CD1c-positive myeloid dendritic cell (primary cell): ENCODE measurements at regions not wholly inside any gene's neighbourhood (a gene's known extent, or its start where the extent isn't known, plus 50 kb on each side); places are given as distances from the start of the nearest gene placed in this dataset.
A peak's percentile ranks its signal among the peaks of the same experiment; 100 is the strongest.
"Not testable (repeated sequence)": the region's sequence is repeated elsewhere in the genome, so short reads cannot be mapped to it uniquely, and the experiment has no call there.

Experiments
- DNase-seq: peaks from one replicate; pipeline ENCODE4 v3.0.0-alpha.2; 2016; ENCODE audit errors: extremely low spot score

DNA sequence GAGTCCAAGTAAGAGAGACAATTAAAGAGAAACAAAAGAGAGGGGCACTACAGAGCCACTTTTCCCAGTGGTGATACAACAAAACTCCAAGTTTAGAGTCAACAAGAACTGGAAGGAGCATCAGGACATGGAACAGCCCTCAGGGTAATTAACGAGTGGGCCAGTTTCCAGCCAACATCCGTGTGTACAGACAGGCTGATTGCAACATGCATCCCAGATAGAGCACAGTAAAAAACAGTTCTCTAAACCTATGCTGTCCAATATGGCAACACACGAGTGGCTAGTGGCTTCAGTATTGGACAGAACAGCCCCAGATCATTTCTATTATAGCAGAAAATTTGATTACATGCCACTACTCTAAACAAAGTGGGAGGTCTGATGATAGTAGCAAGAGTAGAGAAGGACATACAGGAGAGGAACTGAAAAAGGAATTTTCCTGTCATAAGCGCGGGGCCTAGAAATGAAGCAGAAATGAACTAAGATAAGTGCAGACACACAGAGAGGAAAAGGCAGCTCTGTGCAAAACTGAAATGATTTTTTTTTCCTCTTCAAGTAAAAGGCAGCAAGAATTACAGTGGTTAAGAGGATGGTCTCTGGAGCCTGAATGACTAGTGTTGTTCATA, 175.6 kb upstream of the CCNG1 start:
- DNase-seq: no peak

DNA sequence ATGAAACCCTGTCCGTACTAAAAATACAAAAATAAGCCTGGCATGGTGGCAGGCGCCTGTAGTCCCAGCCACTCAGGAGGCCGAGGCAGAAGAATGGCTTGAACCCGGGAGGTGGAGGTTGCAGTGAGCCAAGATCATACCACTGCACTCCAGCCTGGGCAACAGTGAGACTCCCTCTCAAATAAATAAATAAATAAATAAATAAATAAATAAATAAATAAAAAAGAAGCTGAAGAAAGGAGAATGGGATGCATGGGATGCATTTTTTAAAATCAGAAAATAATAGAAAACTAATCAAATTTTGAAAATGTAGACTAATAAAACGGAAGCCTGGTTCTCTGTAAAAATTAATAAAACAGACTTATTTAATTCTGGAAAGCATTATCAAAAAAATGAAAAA, 171.1 kb upstream of the CCNG1 start:
- not testable (repeated sequence) for DNase-seq

DNA sequence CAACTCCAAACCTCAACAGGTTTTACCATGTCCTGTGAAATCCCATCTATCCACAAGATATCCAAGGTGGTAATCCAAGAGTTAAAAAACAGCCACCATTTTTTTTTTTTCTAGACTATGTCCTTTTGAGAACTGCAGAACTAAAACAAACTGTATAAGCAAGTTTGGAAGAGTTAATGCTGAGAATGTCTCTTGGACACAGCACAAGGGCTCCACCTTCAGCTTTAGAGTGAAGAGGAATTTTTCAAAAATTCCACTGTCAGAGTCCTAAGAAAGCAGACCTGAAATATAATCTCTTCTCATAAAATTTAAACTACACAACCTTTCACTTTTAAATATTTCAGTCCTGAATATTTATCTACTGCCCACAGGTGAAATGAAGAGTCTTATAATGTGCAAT, 167.8 kb upstream of the CCNG1 start:
- no peak for DNase-seq

DNA sequence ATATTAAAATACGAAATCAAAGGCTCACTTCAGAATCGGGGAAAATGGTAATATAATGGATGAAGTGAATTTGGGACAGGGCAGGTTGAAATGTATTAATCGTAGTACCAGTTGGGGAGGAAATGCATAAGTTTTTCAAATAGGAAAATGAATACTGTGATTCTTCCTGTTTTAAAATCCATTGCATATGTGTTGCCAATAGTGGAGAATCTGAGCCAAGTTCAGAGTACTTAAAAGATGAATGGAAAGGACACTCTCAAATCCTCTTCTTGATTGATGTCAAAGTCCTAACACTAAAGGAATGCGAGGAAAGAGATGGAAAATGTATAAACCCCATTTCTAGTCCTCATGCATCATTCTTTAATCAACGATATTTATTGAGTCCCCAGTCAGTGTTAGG, 160.9 kb upstream of the CCNG1 start:
- DNase-seq: no peak

DNA sequence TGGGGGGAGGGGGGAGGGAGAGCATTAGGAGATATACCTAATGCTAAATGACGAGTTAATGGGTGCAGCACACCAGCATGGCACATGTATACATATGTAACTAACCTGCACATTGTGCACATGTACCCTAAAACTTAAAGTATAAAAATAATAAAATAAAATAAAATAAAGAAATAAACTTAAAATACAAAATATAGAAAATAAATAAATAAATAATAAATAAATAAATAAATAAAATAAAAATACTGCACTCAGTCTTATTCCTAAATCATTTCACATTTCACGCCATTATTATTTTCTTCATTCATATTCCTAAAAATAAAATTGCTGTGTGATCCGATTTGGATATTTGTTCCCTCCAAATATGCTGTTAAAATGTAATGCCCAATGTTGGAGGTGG, 156.5 kb upstream of the CCNG1 start:
- DNase-seq: not testable (repeated sequence)

DNA sequence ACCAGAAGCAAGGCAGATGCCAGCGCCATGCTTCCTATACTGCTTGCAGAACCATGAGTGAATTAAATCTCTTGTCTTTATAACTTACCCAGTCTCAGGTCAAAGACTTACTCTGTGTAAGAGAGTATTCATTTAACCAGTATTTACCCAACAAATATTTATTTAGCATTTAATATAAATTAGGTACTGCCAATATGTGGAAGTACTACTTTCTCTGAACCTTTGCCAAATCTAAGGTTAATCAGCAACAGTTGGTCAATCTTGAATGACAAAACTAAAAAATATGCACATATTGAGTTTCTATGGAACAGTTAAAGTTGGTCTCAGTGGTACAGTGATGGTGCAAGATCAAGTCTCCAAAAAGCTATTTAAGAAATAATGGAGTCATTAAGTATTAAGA, 155.9 kb upstream of the CCNG1 start:
- DNase-seq: no peak

DNA sequence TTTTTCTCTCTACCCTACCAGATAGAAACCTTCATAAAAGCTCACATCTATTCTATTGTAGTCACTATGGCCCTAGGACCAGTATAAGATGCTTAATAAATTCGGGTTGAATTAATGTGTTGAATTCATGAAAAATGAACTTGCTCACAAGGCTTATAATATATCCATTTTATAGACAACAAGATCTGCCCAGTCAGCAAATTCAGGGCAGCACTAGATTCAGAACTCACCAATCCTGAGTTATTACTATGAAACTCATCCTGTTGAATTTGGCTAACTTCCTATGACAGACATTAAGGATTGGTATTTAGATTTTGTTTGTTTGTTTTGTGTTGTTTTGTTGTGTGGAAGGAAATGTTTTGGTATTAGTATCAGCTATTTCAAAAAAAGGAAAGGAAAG, 143.6 kb upstream of the CCNG1 start:
- DNase-seq: no peak

DNA sequence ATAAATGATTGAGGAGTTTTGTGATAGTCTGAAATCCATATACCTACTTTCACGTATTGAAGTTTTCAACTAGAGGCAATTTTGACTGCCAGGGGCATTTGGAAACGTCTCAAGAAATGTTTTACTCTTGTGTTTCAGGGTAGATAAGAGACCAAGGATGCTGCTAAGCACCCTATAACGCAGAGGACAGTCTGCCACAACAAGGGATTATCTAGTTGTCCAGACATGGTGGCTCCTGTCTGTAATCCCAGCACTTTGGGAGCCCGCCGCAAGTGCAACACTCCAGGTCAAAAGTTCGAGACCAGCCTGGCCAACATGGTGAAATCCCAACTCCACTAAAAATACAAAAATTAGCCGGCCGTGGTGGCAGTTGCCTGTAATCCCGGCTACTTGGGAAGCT, 133.7 kb upstream of the CCNG1 start:
- DNase-seq: no peak

DNA sequence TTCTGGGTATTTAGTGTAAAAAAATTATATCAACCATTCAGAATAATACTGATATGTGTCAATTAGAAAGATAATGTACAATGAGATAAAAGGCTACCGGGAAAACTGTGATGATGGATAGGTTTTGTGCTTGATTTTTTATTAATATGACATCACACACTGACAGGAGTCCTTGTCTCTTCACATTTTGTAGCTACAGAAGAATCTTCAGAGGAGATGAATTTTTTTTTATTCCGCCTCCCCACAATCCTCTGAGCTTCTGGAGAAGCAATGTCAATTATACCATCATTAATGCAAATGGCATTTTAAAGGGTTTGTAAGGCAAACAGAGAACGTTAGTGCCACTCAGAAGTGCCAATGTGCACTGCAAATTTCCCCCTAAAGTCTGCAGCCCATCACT, 131.7 kb upstream of the CCNG1 start:
- no peak for DNase-seq

DNA sequence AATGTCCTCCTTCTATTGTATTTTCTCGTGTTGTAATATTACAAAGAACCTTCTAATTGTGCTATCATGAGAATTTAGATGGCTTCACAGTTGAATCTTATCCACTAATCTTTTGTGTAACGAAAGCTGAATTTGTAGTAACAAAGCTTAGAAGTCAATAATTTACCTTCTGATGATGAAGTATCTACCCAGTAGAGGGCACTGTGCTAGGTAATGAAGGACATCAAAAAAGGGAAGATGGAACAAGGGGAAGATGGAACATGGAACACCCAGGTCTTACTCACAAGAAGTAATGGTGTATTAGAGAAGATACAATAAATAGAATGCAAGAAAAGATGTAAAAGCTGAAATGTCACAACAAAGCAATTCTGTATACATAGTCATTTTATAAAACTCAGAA, 131.0 kb upstream of the CCNG1 start:
- DNase-seq: peak; percentile 44

DNA sequence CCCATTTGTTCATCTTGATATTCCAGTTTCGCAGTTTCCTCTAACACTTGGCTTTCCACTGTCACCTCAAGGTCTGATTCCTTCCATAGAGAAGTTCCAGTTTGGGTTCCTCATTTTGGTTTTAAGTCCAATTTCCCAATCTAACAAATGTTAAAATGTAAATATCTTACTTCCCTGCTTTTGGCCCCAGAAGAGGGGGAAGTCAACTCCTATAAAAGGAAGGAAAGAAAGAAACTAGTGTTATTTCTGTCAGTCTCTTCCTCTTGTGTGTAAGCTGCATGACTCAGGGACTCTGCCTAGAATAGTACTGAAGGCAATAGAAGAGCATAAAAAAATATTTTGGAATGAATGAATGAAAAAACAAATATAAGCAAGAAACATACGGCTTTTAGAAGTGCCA, 127.5 kb upstream of the CCNG1 start:
- peak; percentile 80 for DNase-seq

DNA sequence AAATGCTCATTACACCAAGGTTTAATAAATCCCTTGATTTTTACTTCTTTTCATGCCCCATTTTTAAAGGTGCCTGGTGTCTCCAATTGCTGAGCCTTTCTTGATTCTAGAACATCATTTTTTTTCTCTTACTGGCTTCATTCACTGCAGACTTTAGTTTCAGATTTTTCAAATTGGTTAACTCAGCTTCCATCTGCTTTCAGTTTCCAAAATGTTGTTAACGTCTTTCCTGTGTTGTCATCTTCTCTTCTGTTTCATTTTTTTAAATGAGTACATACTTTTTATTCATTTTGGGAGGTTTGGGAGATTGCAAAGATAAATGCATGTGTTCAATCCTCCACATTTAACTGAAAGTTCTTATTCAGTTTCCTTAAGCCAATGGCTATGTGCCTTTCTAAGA, 126.4 kb upstream of the CCNG1 start:
- DNase-seq: no peak

DNA sequence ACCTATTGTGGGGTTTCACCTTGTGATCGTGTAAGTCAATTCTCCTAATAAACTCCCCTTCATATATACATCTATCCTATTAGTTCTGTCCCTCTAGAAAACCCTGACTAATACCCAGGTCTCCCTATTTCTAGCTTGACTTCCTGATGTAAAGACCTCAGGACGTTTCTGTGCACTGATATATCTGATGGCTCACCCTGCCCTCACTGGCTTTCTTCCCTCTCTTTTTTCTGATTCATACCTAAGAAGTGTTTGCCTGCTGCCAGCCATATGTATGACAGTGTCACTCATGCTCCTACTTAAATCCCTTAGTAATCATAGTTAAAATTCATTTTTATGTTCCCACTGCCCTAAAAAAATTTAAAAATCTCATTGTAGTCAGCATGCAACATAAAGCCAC, 124.8 kb upstream of the CCNG1 start:
- DNase-seq: no peak

DNA sequence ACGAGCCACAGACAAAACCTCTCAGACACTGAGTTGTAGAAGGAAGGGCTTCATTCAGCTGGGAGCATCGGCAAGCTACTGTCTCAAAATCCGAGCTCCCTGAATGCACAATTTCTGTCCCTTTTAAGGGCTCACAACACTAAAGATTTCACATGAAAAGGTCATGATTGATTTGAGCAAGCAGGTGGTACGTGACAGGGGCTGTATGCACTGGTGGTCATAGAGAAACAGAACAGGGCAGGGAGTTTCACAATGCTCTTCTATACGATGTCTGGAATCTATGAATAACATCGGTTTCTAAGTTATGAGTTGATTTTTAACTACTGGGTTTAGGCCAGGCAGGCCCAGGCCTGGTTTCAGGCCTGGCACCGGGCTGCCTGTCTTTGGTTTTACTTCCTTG, 124.3 kb upstream of the CCNG1 start:
- DNase-seq: not testable (repeated sequence)

DNA sequence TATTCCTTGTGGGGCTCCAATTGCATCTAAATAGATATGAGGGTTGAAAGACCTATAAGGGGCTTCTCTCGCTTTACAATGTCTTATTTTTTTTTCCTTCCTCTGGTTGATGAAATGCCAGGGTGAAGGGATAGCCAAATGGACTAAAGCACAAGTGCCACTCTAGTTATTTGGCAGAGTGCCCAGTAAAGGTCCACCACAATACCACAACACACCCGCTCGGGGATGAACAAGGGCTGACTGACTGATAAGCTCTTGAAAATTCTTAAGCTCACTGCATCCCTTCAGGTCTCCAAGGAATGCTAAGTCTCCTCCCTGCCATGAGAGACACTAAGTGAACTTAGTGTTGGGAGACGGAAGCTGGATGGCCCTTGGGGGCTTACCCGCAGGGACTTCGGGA, 121.0 kb upstream of the CCNG1 start:
- DNase-seq: not testable (repeated sequence)

DNA sequence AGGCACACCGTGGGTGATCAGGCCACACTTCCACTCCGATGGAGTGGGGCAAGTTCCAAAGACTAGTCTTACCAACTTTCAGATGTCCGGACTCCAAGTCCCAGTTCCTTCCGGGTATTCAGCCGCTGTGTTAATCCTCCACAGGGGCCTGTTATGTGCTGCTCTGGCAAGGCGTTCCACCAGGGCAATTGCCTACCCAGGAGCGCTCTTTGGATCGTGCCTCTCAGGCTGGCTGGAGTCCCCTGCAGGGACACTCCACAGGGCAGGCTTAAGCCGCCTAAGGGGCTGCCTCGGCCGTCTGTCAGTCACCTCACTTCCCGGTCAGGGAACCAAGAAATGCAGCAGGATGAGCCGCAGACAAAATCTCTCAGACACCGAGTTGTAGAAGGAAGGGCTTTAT, 118.7 kb upstream of the CCNG1 start:
- DNase-seq: no peak

DNA sequence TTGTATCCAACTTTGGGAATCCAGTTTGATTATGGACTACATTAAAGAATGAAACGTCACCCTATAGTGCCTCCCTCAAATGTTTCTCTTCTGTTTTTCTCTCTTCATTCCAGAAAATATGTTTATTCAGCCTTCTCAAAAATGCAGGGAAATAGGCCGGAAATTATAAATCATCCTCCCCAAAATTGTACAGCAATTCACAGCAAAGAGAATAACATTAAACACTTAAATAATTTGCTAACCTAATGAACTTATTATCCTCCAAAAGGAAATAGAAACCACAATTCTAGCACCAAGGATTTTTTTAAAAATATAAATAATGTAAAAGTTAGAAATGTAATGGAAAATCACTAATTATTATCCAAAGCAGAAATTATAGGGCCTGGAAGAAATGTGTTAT, 115.9 kb upstream of the CCNG1 start:
- no peak for DNase-seq

DNA sequence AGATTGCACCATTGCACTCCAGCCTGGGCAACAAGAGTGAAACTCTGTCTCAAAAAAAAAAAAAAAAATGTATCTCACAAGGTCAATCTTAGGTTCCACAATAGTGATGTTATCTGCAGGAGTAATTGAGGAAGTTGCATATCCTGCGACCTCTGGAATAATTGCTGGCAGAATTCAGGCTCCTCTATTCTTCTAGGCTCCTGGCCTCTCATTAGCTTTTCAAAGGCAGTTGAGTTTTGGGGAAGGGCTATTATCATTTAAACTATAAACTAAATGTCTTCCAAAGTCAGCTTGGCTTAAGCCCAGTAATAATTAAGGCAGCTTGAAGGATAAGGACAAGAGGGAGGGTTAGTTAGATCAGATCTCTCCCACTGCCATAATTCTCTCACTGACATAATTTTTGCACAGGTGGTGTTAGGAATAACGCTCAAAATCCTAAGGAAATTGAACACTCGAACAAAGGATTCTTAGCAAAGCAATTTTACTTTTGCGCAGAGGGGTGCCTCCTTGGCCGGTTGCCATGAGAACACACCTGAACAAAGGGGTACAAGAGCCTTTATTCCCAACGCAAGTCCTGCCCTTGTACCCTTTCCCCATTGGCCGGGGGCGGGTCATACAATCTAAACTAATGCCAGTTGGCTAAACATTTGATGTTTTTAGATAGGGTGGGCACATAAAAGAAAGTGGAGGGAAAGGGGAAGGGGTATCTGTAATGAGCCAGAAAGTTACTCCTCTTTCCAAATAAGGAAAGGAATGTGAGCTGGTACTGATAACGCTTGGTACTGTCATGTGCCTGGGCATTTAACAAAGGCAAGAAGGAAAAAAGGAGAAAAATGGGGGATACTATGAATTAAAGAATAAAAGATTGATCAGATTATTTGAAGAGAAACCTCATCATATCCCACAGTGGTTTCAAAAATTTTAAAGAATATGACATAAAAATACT, 106.4 kb upstream of the CCNG1 start:
- DNase-seq: no peak

DNA sequence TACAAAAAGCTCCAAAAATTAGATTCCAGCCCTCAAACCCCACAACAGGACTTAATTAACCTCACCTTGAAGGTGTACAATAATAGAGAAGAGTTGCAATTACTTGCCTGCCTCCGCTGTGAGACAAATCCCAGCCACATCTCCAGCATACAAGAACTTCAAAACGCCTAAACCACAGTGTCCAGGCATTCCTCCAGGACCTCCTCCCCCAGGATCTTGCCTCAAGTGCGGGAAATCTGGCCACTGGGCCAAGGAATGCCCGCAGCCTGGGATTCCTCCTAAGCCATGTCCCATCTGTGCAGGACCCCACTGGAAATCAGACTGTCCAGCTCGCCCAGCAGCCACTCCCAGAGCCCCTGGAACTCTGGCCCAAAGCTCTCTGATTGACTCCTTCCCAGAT, 101.3 kb upstream of the CCNG1 start:
- DNase-seq: not testable (repeated sequence)

DNA sequence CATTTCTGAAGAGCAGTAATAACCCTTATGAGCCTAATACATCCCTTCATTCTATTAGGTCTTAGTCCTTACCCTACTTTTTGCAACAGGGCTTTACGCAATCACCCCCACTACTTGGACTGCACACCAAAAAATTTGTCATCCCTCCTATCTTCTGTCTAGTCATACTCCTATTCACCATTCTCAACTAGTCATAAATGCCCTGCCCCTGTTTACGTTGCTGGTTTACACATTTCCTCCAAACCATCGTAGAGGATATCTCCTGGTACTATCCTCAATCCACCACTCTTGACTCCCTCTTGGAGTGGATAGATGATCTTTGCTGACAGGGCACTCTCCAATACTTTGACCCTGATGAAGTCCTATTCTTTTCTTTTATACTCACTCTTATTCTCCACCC, 98.2 kb upstream of the CCNG1 start:
- no peak for DNase-seq

DNA sequence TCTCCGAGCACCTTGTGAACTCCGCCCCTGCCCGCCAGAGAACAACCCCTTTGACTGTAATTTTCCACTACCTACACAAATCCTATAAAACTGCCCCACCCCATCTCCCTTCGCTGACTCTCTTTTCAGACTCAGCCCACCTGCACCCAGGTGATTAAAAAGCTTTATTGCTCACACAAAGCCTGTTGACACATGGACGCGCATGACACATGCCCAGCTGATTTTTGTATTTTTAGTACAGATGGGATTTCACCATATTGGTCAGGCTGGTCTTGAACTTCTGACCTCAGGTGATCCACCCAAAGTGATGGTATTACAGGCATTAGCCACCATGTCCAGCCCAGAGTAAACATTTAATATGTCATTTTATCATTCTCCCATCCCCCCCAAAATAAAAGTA, 97.0 kb upstream of the CCNG1 start:
- not testable (repeated sequence) for DNase-seq

DNA sequence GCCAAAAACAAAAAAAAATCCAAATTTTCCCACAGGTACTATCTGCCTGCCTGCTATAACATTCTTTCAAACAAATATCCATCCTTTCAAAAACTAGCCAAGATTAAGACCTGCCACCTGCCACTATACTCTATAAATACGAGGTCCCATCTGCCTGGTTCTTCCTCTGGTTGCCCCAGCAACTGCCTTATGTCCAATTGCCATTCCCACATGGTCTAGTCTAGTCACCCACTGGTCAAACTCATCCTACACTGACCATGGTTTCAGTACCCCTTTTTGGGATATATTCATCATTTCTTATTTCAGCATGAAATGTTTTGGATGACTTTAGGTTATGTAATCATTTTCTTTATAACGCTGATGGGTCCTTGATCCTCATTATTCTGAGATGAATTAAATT, 95.1 kb upstream of the CCNG1 start:
- DNase-seq: peak; percentile 66

DNA sequence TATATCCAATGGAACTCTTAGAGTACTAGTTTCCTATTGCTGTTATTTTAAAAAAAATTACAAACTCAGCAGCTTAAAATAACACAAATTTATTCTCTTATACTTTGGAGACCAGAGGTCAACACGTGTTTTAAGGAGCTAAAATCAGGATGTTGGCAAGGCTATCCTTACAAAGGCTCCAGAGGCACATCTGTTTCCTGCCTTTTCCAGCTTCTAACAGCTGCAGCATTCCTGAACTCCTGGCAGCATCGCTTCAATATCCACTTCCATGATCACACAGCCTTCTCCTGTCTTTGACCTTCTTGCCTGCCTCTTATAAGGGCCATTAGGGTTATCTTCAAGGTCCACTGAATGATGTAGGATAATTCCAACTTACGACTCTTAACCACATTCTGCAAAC, 92.2 kb upstream of the CCNG1 start:
- no peak for DNase-seq
